ENCODE measurements at regions not wholly inside any gene's neighbourhood (a gene's known extent, or its start where the extent isn't known, plus 50 kb on each side); places are given as distances from the start of the nearest gene placed in this dataset.

GRCh38 chr7:93830141-93830925 is 60.2 kb downstream of the TFPI2 start:
- H3K4me2 ChIP-seq (ENCODE audit: control insufficient read depth, extremely low read depth, insufficient read depth, low read depth, low read length): no peak overlapping the region
- H3K9me1 ChIP-seq (ENCODE audit: control insufficient read depth, extremely low read depth, insufficient read depth, low read length): no peaks in the 10 kb centered on the region
- FAIRE-seq (no peak), DNase-seq (ENCODE audit: low read depth, low spot score) (no peak)
- dilution Hi-C loops (cut with MboI; ENCODE audit: extremely low pct_ligation_motif_present, low sequenced_read_pairs): no loop called here
- no peaks in the 10 kb centered on the region for H3K9me3 ChIP-seq (ENCODE audit: control insufficient read depth, low read depth, low read length)
- H2AFZ ChIP-seq (ENCODE audit: control insufficient read depth, low read length): no peak overlapping the region
- H3K9ac ChIP-seq (ENCODE audit: control insufficient read depth, extremely low read depth, insufficient read depth, low read length): no peak overlapping the region
- no peaks in the 10 kb centered on the region for H3K79me2 ChIP-seq (ENCODE audit: control insufficient read depth, insufficient read depth, low read length)
- no peaks in the 10 kb centered on the region for H3K4me1 ChIP-seq (ENCODE audit: control insufficient read depth, extremely low read depth, insufficient read depth, low read length)
- H3K36me3 ChIP-seq (ENCODE audit: control insufficient read depth in 2 of 2, extremely low read depth in 1 of 2, insufficient read depth in 2 of 2, low read length in 2 of 2): no peaks in the 10 kb centered on the region
- H3K27ac ChIP-seq (ENCODE audit: control insufficient read depth, insufficient read depth, low read length): no peak overlapping the region
- TF ChIP-seq, protein P1, sequence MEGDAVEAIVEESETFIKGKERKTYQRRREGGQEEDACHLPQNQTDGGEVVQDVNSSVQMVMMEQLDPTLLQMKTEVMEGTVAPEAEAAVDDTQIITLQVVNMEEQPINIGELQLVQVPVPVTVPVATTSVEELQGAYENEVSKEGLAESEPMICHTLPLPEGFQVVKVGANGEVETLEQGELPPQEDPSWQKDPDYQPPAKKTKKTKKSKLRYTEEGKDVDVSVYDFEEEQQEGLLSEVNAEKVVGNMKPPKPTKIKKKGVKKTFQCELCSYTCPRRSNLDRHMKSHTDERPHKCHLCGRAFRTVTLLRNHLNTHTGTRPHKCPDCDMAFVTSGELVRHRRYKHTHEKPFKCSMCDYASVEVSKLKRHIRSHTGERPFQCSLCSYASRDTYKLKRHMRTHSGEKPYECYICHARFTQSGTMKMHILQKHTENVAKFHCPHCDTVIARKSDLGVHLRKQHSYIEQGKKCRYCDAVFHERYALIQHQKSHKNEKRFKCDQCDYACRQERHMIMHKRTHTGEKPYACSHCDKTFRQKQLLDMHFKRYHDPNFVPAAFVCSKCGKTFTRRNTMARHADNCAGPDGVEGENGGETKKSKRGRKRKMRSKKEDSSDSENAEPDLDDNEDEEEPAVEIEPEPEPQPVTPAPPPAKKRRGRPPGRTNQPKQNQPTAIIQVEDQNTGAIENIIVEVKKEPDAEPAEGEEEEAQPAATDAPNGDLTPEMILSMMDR (optimal IDR thresholded peaks at IDR 0.05 in 1 of 3, IDR thresholded peaks at IDR 0.05 in 1 of 3, conservative IDR thresholded peaks at IDR 0.05 in 1 of 3; ENCODE audit: extremely low read depth in 1 of 3, insufficient read depth in 2 of 3, low read length in 3 of 3): no peak
- TF ChIP-seq EZH2 (IDR thresholded peaks at IDR 0.05; ENCODE audit: low read length): no peak
- no peaks in the 10 kb centered on the region for H4K20me1 ChIP-seq (ENCODE audit: control insufficient read depth, extremely low read depth, insufficient read depth, low read length)
- no peak overlapping the region for H3K4me3 ChIP-seq (ENCODE audit: control insufficient read depth in 2 of 3, extremely low read depth in 1 of 3, insufficient read depth in 2 of 3, low read depth in 1 of 3, low read length in 3 of 3)
- peaks cover 3% of the 10 kb centered on the region for H3K27me3 ChIP-seq (ENCODE audit: control insufficient read depth, extremely low read depth, insufficient read depth, low read length)

DNA sequence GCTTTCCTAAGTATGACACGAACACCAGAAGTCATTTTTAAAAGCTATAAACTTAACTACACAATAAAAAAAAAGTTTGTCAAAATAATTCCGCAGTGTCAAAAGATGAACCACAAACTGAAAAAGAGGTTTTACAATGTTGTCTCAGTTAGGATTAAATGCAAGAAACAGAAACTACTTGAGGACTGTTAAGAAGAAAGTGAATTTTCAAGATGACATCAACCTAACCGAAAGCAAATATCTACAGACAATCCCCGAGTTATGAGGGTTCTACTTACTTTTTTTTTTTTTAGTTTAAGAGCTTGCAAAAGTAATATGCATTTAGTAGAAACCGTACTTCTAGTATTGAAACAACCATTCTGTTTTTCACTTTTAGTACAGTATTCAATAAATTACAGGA is 62.3 kb downstream of the TFPI2 start:
- H3K27me3 ChIP-seq (ENCODE audit: control insufficient read depth, extremely low read depth, insufficient read depth, low read length): peaks cover 3% of the 10 kb centered on the region
- H4K20me1 ChIP-seq (ENCODE audit: control insufficient read depth, extremely low read depth, insufficient read depth, low read length): no peaks in the 10 kb centered on the region
- H3K9ac ChIP-seq (ENCODE audit: control insufficient read depth, extremely low read depth, insufficient read depth, low read length): no peak overlapping the region
- H3K79me2 ChIP-seq (ENCODE audit: control insufficient read depth, insufficient read depth, low read length): no peaks in the 10 kb centered on the region
- no peak for FAIRE-seq
- H3K9me3 ChIP-seq (ENCODE audit: control insufficient read depth, low read depth, low read length): no peaks in the 10 kb centered on the region
- TF ChIP-seq, protein P1 (optimal IDR thresholded peaks at IDR 0.05 in 1 of 3, IDR thresholded peaks at IDR 0.05 in 1 of 3, conservative IDR thresholded peaks at IDR 0.05 in 1 of 3; ENCODE audit: extremely low read depth in 1 of 3, insufficient read depth in 2 of 3, low read length in 3 of 3): no peak
- no peak for TF ChIP-seq EZH2 (IDR thresholded peaks at IDR 0.05; ENCODE audit: low read length)
- no peak for DNase-seq (ENCODE audit: low read depth, low spot score)
- no peak overlapping the region for H3K27ac ChIP-seq (ENCODE audit: control insufficient read depth, insufficient read depth, low read length)
- no peaks in the 10 kb centered on the region for H3K4me1 ChIP-seq (ENCODE audit: control insufficient read depth, extremely low read depth, insufficient read depth, low read length)
- H3K9me1 ChIP-seq (ENCODE audit: control insufficient read depth, extremely low read depth, insufficient read depth, low read length): no peaks in the 10 kb centered on the region
- dilution Hi-C loops (cut with MboI; ENCODE audit: extremely low pct_ligation_motif_present, low sequenced_read_pairs): no loop called here
- no peak overlapping the region for H2AFZ ChIP-seq (ENCODE audit: control insufficient read depth, low read length)
- no peak overlapping the region for H3K4me2 ChIP-seq (ENCODE audit: control insufficient read depth, extremely low read depth, insufficient read depth, low read depth, low read length)
- no peaks in the 10 kb centered on the region for H3K36me3 ChIP-seq (ENCODE audit: control insufficient read depth in 2 of 2, extremely low read depth in 1 of 2, insufficient read depth in 2 of 2, low read length in 2 of 2)
- no peak overlapping the region for H3K4me3 ChIP-seq (ENCODE audit: control insufficient read depth in 2 of 3, extremely low read depth in 1 of 3, insufficient read depth in 2 of 3, low read depth in 1 of 3, low read length in 3 of 3)

Measured in keratinocyte (primary cell).